Fibroblast of the conjunctiva (primary cell): ENCODE measurements at regions not wholly inside any gene's neighbourhood (a gene's known extent, or its start where the extent isn't known, plus 50 kb on each side); places are given as distances from the start of the nearest gene placed in this dataset.
"Not testable (repeated sequence)": the region's sequence is repeated elsewhere in the genome, so short reads cannot be mapped to it uniquely, and the experiment has no call there.

Experiments used
- DNase-seq: peaks from one replicate; pipeline ENCODE4 v3.0.0-alpha.2; 2010; ENCODE audit warnings: low read depth

DNA sequence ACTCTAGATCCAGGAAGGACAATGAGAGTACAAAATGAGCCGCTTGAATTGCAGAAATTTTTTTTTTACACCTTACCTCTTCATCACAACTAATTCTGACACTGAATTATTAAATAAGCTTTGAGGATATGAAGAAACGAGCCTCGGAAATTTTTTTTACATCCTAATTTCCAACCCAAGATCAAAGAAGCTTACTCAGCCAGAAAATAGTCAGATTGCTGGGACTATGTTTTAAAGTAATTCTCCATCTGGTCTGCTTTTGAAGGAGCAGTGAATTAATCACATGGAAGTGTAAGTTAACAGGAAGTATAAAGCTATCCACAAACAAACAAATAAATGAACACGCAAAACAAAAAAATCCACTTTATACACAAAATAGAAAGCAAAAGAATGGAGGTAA, 437.0 kb upstream of the KCNMB2 start:
- no peak for DNase-seq

DNA sequence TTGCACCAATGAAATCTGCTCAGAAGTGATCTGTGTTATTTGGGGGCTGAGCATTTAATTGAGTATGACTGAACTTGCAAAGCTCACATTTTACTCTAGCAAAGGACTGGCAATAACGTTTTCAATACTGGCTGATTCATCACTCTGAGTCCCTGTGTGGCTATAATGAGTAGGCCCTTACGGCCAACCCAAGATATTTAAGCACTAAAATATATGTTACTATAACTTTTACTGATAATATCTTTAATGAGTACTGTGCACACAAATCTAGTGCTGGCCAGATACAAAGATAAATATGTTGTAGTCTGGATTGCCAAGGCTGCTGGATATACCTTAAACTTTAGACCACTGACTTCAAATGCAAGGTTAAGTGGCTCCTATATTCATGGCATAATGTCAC, 436.4 kb upstream of the KCNMB2 start:
- DNase-seq: no peak

DNA sequence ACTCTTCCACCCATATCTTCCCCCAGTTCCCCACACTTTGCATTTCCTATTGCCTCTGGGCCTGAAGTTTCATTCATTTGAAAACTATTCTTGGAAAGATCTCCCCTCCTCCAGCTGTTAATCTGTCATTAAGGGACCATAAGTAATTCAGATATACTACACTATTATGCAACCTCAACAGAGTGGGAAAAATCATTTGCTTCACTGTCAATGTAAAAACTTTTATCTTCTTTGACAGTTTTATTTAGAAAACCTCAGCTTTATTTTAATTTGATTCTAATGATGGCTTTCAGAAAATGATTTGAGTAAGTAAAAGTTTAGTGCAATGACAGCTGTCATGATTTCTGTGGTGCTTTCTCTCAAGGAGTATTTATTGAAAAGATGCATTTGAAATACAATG, 435.3 kb upstream of the KCNMB2 start:
- no peak for DNase-seq

DNA sequence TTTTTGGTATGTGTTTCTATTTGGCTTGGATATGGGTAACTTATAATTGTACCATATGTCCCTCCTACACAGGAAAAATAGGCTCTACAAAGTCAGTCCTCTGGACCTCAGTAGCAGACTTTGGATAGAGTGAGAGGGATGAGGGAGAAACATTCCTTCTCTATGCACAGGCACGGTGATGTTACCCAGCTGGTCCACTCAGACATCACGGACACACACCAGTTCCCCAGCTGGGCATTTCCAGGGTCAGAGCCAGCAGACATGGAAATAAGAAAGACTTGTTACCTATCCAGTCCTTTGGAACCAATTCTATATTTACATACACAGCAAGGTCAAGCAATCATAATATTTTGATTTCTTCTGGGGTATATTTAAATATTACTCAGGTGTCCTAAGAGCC, 433.1 kb upstream of the KCNMB2 start:
- DNase-seq: no peak

DNA sequence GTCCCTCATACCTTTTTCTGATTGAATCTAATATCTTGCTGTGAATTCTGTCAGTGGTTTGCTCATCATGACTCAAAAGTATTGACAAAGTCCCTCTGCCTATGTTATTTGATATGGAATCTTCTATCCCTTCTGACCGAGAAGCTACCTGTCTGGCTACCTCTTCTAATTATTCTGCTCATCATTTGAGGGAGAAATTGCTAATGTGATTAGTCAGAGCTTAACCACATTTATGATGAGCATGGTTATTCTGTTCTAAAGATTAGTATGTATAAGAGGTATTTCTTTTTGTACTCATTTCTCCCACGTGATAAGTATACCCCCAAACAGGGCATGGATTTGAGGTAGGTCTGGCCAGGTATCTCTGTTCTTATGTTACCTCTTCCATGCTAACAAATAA, 428.4 kb upstream of the KCNMB2 start:
- no peak for DNase-seq

DNA sequence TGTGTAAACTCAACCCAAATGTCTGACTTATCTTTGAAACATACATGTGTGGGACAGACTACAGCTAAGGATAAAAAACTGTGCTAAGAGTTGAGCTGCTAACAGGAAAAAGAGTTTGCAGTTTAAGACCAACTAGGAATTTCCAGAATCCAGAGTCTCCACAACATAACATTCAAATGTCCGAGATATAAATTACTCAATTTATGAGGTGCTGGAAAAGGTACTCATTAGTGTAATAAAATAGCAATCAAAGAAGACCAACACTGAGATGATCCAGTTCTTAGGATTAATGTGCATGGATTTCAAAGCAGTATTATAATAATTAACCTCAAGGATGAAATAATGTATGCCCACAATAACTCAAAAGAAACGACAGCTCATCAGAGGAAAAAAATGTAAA, 426.5 kb upstream of the KCNMB2 start:
- DNase-seq: no peak

DNA sequence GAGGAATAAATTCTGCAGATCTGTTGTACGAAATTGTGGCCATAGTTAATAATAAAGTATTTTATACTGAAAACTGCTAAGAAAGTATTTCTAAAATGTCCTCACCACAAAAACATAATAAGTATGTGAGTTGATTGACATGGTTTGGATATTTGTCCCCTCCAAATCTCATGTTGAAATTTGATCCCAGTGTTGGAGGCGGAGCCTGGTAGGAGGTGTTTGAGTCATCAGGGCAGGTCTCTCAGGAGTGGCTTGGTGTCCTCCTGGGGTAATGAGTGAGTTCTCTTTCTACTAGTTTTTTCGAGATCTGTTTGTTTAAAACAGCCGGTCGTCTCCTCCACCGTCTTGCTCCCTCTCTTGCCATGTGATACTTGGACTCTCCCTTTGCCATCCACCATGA, 424.1 kb upstream of the KCNMB2 start:
- DNase-seq: no peak

DNA sequence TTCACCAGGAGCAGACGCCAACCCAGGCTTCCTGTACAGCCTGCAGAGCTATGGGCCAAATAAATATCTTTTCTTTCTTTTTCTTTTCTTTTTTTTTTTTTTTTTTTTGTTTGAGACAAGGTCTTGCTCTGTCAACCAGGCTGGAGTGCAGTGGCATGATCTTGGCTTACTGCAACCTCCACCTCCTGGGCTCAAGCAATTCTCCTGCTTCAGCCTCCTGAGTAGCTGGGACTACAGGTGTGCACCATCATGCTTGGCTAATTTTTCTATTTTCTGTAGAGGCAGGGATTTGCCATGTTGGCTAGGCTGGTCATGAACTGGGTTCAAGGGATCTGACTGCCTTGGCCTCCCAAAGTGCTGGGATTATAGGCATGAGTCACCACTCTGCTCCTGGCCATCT, 423.7 kb upstream of the KCNMB2 start:
- not testable (repeated sequence) for DNase-seq

DNA sequence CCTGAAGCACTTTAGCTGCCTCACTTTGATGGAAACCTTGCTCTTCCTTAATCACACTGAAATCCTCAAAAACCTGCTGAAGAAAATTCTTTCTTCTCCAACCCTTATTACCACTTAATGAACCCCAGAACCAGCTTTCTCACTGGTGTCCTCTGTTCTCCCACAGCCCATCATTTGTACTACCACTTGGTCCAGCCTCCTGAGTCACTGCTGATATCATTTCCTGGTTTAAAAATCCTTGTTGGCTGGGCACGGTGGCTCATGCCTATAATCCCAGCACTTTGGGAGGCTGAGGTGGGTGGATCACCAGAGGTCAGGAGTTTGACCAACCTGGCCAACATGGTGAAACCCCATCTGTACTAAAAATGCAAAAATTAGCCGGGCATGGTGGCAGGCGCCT, 418.6 kb upstream of the KCNMB2 start:
- no peak for DNase-seq

DNA sequence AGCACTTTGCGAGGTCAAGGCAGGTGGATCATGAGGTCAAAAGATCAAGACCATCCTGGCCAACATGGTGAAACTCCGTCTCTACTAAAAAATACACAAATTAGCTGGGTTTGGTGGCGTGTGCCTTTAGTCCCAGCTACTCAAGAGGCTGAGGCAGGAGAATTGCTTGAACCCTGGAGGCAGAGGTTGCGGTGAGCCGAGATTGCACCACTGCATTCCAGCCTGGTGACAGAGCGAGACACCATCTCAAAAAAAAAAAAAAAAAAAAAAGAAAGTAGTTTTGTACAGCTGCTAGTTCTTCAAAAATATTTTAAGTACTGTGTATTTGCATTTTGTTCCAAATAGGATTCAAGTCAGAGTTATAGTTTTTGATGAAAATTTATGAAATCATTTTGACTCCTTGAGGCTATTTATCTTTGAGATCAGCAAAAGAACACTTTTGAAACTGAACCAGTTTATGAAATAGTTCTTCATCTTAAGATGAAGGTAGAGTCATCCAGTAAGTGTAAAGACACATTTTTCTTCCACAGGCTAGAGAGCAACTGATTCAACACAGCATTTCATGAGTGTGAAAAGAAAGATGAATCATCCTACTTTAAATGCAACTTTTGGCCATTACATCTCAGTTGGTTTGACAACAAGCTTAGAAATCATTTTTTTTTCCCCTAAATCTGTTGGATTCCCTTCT, 416.5 kb upstream of the KCNMB2 start:
- DNase-seq: peak; percentile 42

DNA sequence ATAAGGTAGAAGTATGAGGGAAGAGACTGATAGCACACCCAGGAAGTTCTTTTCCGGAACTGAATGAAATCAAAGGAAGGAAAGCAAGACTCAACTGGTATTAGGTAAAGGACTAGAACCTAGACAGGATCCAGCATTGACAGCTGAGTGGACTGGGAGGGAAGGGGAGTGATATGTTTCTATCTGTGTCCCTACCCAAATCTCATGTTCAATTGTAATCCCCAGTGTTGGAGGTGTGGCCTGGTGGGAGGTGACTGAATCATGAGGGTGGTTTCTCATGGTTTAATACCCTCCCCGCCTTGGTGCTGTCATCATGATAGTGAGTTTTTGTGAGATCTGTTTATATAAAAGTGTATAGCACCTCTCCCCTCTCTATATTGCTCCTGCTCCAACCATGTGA, 415.9 kb upstream of the KCNMB2 start:
- no peak for DNase-seq

DNA sequence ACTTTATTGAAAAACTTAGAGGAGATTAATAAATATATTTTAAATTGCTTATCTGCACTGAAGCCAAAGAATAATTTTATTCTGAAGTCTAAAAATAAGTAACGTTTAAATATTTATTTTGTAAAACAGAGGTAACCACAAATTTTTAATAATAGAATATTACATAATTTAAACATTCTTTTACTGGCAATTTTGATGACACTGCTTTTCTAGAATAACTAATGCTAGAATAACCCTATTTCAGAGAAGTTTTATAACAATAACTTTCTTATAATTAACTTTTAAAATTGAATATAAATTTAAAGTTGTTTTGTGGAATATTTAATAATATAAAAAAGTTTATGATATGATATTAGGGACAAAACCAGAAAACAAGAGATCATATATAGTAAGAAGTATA, 409.6 kb upstream of the KCNMB2 start:
- no peak for DNase-seq

DNA sequence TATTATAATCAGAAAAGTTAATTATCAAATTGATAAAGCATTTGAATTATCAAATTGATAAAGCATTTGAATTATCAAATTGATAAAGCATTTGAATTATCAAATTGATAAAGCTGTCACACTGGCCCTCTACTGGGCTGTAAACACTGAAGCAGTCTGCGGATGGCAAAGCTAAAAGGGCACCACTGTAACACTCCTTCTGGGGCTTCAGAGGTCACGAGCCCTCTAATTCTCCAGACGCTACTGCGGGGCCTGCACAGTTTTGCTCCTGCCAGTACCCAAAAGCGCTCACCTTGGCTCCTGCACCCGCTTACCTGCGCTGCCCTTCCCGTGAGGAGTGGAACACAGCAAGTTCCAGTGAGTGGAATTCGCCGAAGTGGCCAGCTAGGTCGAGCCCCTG, 409.0 kb upstream of the KCNMB2 start:
- no peak for DNase-seq

DNA sequence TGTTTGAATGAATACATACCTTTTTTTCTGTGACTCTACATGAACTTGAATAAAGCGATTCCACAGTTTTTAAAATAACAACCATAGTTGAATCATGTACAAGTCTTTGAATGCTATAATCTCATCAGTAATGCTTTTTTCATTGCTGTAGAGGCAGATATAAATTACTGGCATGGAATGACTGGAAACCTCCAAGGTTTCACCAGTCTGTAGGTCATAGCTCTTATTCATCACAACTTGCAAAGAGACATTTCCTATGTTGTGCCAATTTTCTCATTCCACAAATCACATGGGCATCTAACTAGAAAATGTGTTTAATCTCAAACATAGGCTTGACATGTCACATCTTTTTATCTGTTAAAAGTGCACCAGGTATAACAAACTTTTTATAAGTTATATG, 407.1 kb upstream of the KCNMB2 start:
- DNase-seq: no peak

DNA sequence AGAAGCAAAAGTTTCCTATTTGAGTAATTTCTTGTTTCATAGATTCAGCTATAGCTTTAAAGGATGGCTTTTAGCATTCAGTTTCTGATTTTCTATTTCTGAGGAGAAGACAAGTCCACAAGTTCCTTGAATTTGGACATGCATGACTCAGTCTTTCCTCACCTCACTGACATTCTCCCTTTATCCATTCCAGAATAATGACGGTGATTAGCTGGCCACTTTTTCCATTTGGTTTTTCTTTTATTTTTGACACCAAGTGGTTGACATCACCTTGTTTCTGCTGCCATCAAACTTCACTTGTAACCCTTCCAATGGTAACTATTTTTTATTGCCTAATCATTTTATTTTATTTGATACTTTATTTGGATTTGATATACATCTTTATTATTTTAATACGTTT, 404.4 kb upstream of the KCNMB2 start:
- no peak for DNase-seq

DNA sequence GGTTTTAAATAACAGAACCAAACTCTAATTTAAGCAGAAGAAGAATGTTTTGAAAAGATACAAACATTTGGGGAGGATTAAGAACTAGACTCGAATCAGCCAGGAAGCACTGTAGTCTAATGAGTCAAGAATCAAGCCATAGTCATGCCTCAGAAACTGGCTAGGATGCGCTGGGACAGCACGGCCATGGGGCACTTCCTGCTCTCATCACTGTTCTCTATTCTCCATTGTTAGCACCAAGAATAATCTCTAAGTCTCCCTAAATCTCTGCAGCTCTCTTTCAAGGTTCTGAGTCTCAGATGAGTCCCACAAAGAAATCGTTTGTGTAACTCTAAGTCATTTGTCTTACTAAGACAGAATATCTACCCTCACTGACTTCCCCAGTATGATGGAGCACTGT, 399.0 kb upstream of the KCNMB2 start:
- no peak for DNase-seq

DNA sequence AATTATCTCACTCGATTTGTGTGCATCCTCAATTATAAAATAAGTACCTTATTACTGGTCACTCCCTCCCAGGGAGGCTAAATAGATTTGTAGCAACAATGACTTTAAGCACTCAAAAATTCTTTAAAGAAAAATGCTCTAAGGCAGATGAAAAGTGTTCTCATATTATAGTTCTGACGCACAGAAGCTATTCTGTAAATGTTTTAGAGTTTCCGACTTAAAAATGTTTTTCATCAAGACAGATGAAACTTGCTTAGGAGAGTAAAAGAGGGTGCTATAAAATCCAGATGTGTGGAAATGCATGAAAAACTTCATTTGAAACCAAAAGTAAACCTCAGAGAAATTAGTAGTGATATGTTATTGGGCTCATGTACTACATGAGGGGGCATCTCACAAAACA, 398.4 kb upstream of the KCNMB2 start:
- no peak for DNase-seq

DNA sequence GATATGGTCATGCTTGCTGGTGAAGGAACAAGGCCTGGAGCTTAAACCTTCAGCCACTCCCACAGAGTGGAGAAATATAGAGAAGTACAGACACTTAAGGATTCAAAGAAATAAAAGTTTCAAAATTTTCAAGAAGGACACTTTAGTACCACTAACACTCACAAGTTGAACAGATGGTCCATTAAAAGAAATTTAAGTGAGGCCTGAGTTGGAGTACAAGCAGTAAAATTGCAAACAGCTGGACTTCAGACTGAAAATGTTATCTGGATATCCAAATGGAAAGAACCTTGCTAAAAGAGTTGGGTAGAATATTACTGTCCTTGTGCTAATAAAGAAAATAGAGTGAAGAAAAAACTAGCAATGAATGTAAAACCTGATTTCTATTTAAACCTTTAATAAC, 397.1 kb upstream of the KCNMB2 start:
- DNase-seq: no peak

DNA sequence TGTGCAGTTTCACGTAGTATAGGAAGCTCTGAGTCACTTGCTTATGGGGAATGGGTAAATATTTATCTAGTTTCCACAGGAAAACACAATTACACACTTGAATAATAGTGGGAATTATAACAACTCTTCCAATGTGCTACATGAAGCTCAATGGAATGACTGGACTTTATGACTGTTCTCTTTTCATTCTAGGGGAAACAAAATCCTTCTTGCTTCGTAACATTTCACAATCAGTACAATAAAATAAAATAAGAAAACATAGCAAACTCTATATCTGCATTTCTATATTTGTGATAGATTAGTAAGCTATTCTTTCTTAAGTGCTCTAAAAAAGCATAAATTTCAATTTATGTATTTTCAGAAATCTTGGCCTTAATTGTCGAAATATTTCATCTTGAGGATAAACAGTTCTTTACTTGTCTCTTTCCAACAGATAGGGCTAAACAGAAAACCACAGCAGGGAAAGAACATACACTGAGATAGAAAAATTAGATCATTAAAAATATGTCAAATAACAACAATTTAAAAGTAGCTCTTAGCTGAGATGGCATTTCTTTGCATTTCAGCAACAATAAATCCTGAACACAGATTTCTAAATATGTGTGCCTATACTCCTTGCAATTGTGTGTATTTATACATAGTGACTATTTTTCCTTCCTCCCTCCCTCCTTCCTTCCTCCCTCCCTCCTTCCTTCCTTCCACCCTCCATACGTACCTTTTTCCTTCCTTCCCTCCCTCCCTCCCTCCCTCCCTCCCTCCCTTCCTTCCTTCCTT, 395.5 kb upstream of the KCNMB2 start:
- no peak for DNase-seq

DNA sequence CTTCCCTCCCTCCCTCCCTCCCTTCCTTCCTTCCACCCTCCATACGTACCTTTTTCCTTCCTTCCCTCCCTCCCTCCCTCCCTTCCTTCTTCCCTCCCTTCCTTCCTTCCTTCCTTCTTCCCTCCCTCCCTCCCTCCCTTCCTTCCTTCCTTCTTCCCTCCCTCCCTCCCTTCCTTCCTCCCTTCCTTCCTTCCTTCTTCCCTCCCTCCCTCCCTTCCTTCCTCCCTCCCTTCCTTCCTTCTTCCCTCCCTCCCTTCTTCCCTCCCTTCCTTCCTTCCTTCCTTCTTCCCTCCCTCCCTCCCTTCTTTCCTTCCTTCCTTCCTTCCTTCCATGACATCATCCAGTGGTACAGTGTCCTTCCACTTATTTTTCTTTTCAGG, 394.9 kb upstream of the KCNMB2 start:
- not testable (repeated sequence) for DNase-seq

DNA sequence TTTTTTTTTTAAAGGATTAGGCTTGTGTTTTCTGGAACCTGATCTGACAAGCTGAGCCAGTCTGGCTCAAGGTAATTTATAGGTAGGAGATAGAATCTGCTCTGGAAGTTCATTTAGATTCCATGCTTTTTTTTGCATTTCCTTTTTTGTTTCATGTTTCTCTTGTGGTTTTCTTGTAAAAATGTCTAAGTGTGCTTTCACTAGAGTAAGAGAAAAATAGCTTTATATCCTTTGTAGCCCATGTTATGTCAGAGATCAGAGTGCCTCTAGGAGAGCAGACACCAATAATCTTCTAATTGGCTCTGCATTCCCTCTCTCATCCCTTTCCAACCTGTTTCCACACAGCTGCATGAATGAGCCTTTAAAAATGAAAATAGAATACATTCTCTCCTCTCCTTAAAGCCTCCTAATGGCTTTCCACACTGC, 389.8 kb upstream of the KCNMB2 start:
- no peak for DNase-seq

DNA sequence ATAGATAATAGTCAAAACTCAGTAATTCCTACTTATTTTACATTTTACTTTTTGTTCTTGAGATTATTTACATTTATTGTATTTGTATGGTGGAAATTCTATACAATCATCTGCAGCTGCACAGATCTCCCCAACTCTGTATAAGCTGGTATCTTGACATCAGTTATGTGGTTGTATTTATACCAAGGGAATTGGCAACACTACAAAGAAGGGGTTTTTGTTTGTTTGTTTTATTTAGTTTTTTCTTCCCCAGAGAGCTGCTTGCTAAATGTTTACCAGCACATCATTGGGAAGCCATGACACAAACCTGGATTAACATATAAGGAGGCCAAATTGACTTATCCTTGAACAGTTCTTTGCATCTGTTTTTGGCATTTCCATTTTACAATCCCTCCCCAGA, 389.2 kb upstream of the KCNMB2 start:
- DNase-seq: no peak

DNA sequence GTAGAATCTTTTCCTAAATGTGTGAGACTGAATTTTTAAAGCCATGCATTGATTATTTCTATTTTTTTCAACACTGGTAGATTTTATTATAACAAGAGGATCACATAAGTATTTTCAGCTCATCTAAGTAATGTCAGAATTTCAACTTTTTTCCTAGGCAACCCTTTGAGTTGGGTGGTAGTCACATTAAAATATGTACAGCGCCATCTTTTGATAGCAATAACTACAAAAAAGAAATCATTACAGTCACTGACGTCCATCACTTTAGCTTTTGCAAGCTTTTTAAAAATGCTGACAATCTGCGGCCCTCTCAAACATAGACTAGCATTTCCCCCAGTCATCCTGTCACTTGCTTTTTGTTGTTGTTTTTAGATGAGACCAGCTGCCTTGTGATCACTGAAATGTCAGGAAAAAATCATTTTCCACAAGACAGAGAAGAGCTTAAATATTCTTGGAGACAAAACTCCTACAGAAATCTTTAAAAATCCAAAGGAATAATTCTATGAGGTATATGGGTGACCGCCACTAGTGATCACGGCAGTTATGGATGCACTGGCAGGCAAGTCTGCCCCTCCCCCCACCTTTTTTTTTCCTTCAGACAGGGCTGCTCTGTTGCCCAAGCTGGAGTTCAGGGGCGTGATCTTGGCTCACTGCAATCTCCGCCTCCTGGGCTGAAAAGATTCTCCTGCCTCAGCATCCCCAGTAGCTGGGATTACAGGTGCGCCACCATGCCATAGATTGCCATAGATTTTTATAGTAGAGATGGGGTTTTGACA, 384.0 kb upstream of the KCNMB2 start:
- DNase-seq: no peak
